H1 (cell line): ENCODE measurements at regions not wholly inside any gene's neighbourhood (a gene's known extent, or its start where the extent isn't known, plus 50 kb on each side); places are given as distances from the start of the nearest gene placed in this dataset.

ENCODE experiments used
- CTCF ChIP-seq, 3 experiments: IDR thresholded peaks; 1 replicate in 2 of 3; 2 replicates in 1 of 3; pipeline versions ENCODE4 v1.5.1 to v1.6.1; 2011; ENCODE audit warnings: low read length in 3 of 3, mild to moderate bottlenecking in 3 of 3, inconsistent platforms in 2 of 3, low read depth in 1 of 3, moderate library complexity in 1 of 3; ENCODE audit not compliant: insufficient read depth in 1 of 3; ENCODE audit errors: control extremely low read depth in 1 of 3
- HDAC2 ChIP-seq, 2 experiments: fragments of 300-600 bp in 1 of 2; sonication (generic) in 1 of 2; IDR thresholded peaks; 2 replicates each; pipeline ENCODE4 v1.6.1; 2011 to 2012; ENCODE audit warnings: low read depth in 2 of 2, low read length in 2 of 2, mild to moderate bottlenecking in 2 of 2, moderate library complexity in 2 of 2, borderline replicate concordance in 1 of 2, inconsistent platforms in 1 of 2
- RAD21 ChIP-seq, 2 experiments: IDR thresholded peaks in 1 of 2; conservative IDR thresholded peaks in 1 of 2; 2 replicates each; pipeline ENCODE4 v1.6.1; 2011; ENCODE audit warnings: low read depth in 2 of 2, low read length in 2 of 2, improper control_type of control experiment in 1 of 2, inconsistent platforms in 1 of 2, mild to moderate bottlenecking in 1 of 2, moderate library complexity in 1 of 2
- USF2 ChIP-seq: IDR thresholded peaks from 2 replicates; pipeline ENCODE4 v1.6.1; 2011; ENCODE audit warnings: low read length, improper control_type of control experiment

GRCh38 chr10:52464368-52465124, 150.5 kb downstream of the DKK1 start:
- no peak for TF ChIP-seq CTCF (IDR thresholded peaks at IDR 0.05; ENCODE audit: control extremely low read depth in 1 of 3, insufficient read depth in 1 of 3, low read depth in 1 of 3, low read length in 3 of 3)
- no peak for TF ChIP-seq USF2
- TF ChIP-seq RAD21 (IDR thresholded peaks at IDR 0.05 in 1 of 2, conservative IDR thresholded peaks at IDR 0.05 in 1 of 2; ENCODE audit: low read depth in 2 of 2, low read length in 2 of 2) = no peak
- TF ChIP-seq HDAC2 (IDR thresholded peaks at IDR 0.05; ENCODE audit: borderline replicate concordance in 1 of 2, low read depth in 2 of 2, low read length in 2 of 2) = no peak
